Keratinocyte (primary cell): ENCODE measurements at regions not wholly inside any gene's neighbourhood (a gene's known extent, or its start where the extent isn't known, plus 50 kb on each side); places are given as distances from the start of the nearest gene placed in this dataset.

Experiments used
- CTCF ChIP-seq, 3 experiments: IDR thresholded peaks in 1 of 3; conservative IDR thresholded peaks in 1 of 3; optimal IDR thresholded peaks in 1 of 3; 2 replicates in 2 of 3; 3 replicates in 1 of 3; pipeline versions ENCODE3 to v1.5.1; 2011; ENCODE audit warnings: low read length in 3 of 3, mild to moderate bottlenecking in 3 of 3, moderate library complexity in 2 of 3, control low read depth in 1 of 3, inconsistent platforms in 1 of 3; ENCODE audit not compliant: insufficient read depth in 2 of 3; ENCODE audit errors: extremely low read depth in 1 of 3
- EZH2 ChIP-seq: IDR thresholded peaks from one replicate; pipeline ENCODE4 v1.6.1; 2012; ENCODE audit warnings: inconsistent platforms, mild to moderate bottlenecking, low read length, moderate library complexity

- TF ChIP-seq CTCF (optimal IDR thresholded peaks at IDR 0.05 in 1 of 3, IDR thresholded peaks at IDR 0.05 in 1 of 3, conservative IDR thresholded peaks at IDR 0.05 in 1 of 3; ENCODE audit: extremely low read depth in 1 of 3, insufficient read depth in 2 of 3, low read length in 3 of 3) (no peak), EZH2 (no peak)
Observed at GRCh38 chr10:78696791-78697395, 371.9 kb upstream of the ZMIZ1 start.
